HG02642 (cell line): ENCODE measurements at regions not wholly inside any gene's neighbourhood (a gene's known extent, or its start where the extent isn't known, plus 50 kb on each side); places are given as distances from the start of the nearest gene placed in this dataset.

Experiments
- ATAC-seq: cut with Tn5 transposase; IDR thresholded peaks from one replicate; pipeline ENCODE4 v1.9.1; 2021; ENCODE audit warnings: mild to moderate bottlenecking; ENCODE audit not compliant: unreplicated experiment, poor library complexity

DNA sequence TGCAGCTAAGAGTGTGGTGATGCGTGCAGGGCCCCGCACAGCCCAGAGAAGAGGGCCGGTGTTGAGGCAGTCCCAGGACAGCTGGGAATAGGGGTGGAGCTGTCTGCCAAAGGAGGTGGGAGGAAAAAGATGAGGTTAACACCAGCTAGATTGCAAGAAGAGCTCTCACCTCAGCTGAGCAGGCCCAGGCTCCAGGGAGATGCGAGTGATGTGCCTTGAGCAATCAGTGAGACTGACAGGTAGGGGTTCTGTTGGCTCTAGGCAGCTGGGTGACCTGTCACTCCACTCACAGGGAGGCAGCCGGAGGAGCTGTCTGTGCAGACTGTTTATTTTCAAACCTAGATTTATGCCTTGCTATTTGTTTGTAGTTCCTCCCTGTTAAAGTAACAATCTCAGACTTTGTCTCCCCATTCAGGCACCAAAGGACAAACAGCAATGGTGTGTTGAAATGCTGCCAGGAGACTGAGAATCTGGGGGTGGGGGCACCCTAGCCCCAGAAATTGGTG is 205.1 kb upstream of the CXCL12 start:
- no peak for ATAC-seq

DNA sequence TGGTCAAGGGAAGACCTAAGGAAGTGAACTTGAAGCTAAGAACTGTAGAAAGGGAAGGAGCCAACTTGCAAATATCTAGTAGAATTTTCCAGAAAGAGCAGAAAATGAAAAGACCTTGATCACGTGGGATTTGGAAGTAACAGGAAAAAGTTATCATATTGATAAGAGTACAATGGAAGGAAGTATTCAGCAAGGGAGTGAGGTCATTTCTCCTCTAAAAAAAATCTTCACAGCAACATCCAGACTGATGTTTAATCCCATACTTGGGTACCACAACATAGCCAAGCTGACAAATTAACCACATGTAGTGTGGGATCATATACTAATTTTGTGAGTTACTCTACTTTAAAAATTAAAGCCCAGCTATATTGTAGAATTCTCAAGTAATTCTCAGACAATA is 207.0 kb upstream of the CXCL12 start:
- ATAC-seq = no peak

DNA sequence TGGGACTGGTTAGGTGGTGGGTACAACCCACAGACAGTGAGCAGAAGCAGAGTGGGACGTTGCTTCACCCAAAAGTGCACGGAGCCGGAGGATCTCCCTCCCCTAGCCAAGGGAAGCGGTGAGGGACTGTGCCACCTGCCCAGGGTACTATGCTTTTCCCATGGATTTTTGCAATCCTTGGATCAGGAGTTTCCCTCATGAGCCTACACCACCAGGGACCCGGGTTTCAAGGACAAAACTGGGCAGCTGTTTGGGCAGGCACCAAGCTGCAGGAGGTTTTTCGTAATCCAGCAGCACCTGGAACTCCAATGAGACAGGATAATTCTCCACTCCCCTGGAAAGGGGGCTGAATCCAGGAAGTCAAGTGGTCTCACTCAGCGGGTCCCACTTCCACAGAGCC is 209.1 kb upstream of the CXCL12 start:
- ATAC-seq = no peak

DNA sequence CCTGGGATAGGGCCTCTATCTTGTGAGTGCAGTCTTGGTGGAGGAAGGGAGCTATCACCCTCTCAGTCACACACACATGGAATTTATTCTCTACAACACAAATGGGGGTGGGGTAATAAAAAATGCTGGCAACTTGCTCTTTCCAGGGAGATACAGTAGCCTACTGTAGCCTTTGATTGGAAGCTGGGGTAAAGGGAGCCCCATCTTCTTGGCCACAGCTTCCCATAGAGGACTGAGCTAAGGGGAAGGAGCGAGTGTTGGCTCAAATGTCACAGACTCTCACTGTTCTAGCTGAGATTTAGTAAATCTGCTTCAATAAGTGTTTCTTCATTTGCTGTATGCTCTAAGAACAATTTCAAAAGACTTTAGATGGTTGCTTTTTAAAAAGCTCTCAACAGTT is 222.2 kb upstream of the CXCL12 start:
- ATAC-seq = no peak

DNA sequence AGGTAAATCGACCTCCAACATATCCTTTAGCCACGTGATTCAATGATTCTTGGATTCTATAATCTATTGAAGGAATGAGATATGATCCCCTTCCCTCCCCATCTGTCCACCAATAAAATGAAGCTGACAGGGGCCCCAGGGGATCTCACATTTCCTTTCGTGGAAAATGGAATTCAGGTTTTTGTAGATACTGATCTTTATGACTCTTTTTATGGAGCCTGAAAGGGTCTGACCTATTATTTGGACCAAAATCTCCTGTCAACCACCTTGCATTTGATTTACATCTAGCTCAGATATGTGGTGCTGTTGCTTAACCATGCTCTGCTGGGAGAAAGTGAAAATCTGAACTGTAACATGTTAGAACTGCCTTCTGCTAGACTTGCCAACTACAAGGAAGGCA is 234.0 kb upstream of the CXCL12 start:
- ATAC-seq = no peak

DNA sequence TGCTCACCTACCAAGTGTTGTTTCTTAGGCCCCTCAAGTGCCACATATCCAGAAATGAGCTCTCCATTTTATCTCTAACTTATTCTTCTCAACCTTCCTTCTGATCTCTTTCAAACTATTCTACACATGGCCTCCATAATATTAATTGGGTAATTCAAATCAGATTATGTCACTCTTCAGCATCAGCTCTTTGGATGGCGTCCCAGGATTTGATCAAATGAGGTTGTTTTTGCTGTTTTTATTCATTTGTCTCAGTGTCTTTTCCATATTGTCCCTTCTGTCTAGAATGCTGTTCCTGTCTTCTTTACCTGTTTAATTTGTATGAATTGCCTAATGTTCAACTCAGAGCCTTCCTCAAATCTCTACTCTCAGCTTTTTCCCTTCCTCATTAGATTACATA is 234.6 kb upstream of the CXCL12 start:
- ATAC-seq = no peak

DNA sequence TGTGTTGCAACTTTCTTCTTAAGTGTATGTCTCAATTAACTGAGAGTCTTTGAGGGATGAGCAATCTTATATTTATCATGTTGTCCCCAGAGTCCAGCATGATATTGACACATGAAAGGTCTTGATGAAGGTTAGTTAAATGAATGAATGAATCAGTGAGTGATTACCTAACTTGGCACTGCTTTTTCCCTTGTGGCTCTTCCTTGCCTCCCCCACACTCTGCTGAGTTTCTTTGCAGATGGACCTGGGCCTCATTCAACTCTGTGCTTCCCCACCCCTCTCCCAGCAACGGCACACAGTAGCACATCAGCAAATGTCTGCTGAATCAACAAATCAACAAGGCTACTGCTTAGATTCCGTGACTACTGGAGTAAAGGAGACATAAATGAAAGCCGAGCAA is 235.1 kb upstream of the CXCL12 start:
- ATAC-seq = no peak

DNA sequence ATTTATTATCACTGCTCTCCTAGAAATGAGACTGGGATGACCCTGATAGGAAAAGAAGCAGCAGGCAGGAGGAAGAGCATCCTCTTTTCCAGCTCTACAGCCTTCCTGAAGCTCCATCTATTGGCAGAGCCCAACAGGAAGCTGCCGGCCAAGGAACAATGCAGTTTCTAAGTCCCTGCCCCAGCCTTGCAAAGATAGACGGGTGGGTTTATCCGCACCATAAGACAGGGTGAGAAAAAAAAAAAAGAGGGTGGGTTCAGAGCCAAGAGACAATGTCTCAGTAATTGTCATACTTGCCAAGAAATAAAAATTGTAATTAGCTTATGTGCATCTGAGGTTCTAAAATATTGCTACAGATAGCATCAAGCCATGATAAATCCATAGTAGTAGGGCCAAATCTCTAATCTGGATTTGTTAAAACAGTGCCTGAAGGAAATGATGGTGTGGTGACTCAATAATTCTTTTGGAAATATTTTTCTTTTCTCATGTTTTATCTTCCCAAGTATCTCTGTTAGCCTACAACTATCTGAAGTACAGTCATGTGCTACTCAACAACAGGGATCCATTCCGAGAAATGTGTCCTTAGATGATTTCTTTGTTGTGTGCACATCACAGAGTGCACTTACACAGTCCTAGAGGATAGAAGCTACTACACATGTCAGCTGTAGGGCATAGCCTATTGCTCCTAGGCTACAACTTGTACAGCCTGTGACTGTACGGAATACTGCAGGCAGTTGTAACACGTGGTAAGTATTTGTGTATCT is 242.9 kb upstream of the CXCL12 start:
- no peak for ATAC-seq

DNA sequence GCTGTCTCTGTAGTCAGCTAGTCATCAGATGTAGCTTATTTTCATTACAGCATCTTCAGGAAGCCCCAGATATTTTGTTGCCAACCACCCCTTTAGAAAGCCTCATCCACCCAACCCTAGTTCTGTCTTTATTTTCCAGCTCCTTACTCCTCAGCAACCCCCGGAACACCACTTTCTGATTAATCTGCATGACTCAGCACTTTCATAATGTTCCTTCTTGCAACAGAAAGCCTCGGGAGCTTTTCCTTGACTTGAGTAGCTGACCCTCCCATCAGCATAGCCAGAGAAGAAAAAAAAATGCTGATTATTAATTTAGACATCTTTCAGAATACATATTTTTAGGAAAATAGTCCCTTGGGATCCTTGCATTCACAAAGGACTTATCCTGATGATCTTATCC is 244.0 kb upstream of the CXCL12 start:
- no peak for ATAC-seq

DNA sequence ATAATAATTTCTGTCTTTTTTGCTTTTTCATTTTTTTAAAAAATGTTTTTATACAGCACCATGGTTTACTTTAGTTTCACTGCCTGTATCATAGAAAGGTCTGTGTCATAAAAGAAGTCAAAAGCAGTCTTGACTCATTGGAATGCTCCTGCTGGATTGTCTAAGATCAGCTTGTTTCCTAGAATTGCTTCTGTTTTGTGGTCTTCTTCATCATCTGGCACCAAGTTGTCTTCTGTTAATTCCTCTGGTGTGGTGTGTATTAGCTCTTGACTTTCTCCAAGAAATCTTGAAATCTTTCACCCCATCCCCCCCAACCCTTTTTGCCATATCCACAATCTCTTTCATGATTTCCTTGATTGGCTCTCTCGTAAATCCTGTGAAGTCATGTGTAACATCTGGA is 250.3 kb upstream of the CXCL12 start:
- no peak for ATAC-seq

DNA sequence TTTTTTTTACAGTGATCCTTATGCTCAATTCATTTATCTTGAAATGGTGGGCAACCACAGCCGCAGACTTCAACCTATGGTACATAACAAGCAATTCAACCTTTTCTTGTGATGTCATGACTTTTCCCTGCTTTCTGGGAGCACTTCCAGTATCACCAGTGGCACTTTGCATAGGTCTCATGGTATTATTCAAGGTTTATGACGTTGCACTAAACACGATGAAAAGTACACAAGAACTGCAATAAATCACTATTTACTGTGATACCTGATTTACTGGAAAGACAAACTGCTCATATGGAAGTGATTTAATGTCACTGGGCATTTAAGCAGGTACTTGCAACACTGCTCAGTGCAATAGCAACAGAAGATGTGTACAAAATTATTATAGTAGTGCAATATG is 251.7 kb upstream of the CXCL12 start:
- no peak for ATAC-seq

DNA sequence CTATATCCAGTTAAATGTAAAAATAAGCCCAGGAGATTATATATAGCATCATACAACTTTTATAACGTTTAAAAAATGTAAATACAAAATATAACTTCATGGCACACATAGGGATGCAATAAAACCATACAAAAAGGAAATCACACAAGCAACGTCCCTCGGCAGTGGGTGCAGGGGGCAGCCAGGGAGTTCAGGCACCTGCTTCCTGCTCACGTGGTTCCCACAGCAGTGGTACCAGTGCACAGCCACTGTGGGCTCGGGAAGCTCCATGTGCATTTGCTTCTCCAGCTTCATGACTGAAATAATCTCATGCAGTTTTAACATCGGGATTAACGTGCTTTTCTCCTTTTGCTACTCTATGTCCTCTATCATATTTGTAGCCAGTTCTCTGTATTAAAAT is 255.5 kb upstream of the CXCL12 start:
- ATAC-seq = no peak

DNA sequence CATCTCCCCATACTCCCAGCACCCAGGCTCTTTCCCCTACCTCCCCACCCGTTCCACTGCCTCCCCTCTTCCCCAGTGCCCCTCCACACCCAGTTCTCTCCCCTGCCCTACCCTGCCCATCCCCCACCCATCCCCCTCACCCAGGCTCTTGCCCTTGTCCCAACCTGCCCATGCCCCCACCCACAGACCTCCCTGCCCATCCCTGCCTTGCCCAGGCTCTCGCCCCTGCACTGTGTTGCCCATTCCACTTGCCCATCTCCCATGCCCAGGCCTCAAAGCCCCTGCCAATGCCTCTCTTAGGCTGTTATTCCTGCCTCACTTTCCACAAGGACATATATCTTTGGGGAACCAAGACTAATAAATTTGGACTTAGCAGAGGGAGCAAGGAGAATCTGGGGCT is 262.6 kb upstream of the CXCL12 start:
- no peak for ATAC-seq

DNA sequence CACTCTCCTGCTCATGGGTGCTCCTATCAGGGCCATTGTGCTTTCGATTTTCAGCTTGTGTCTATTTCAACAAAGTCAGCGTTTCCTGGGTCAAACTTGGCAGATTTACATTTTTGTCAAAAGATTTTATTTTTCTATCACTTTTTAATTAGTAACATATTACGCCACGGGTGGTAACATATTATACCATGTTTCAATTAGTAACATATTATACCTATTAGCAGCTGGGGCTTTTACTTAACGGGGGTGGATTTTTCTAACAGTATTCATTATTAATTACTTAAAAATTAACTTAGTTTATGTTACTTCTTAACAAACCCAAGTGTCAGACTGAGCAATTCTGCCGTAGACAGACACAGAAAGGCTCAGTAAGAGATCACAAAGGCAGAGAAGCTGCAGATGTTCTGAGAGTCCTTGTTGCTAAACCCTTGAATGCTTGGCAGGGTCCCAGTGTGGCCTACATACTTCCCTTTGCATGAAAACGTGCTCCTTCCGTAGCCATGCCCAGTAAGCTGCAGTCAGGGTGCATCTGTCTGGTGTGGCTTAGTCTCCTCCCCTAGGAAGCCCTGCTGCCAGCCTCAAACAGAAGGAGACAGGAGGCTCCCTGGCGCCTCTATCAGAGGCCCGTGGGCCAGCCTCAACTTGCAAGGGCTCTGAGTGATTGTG is 263.1 kb upstream of the CXCL12 start:
- ATAC-seq = peak; percentile 83

DNA sequence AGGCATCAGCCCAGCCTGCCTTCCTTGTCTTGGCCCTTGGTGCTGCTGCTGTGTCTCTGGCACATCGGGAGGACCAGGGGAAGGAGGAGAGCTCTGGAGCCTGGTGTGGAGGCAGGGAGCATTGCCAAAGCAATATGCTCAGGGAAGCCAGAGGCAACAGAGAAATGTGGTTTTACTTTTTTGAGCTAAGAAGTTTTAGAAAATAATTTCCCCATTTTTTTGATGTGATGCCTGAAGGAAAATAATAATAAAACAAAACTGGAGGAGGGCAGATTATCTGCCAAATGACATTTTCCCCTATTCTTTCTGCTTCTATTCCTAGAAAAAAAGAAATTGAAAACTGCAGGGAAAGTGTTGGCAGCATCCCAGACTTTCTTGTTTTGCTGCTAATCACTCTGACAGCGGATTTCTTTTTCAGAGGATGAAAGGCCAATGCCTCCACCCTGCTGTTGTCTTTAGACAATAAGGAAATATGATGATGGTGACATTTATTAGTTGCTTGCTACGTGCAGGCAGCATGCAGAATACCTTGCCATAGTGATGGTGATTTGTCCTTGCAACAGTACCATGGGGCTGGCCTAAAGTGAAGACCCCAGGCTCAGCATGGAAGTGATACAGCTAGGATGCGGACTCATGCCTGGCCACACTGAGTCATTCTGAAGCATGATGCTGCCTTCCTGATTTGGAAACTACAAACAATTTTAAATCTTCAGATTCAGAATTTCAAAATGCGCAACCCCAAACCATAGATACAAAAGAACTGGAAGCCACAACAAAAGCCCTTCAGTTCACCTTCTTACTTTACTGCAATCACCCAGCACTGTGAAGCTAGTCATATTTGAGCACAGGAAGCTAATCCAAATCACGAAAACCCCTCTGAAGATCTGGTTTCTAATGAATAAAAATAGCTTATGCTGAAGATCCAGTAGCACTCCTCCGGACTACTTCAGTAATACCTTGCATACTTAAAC is 260.2 kb upstream of the TMEM72 start:
- ATAC-seq = no peak

DNA sequence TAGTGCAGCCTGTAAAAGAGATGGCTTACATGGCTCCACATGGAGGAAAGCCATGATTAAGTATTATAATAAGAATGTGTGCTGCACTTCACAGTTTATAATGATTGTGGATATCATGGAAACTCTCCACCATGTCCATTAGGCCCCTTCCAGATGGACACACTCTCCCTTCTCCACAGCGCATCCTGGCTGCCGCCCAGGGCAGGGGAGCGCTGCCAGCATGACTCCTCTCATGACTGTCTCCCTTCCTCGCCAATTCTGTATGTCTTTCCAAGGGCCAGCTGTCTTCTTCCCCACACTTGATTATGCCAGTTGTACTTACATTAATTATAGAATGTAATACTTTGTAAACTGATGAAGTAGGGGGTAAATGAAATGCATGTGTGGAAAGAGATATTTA is 259.3 kb upstream of the TMEM72 start:
- ATAC-seq = no peak

DNA sequence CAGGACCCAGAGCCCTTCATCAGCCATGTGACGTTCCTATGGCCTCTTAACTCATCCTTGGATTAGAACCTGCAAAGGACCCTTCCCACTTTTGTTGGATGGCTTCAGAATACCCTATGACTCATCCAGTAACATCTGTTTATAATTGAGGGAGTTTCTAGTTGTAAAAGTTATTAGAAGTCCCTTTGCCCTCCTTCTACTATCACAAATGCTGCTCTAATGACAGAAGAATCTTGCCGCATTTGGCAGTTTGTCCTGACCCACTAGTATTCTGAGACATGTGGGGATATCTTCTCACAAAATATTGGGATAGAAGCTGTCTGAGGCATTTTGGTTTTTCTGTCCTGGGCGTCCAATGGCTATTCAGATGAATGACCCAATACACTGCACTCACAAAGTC is 251.8 kb upstream of the TMEM72 start:
- no peak for ATAC-seq

DNA sequence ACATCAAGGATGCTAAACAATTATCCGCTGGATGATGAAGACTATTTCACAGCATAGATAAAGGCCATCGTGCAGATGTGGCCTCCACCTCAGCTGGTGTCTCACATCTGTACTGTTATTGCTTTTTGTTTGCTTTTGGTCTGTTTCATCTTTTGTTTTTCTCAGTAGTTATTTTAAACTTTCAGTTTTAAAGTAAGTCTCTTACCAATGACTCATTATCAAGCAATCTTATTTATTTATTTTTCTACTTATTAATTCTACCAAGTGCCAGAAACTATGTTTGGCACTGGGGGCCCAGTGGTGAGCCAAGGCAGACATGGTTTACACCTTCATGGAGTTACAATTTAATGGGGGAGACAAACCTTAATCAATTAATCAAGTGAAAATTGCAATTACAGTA is 250.9 kb upstream of the TMEM72 start:
- ATAC-seq = no peak

DNA sequence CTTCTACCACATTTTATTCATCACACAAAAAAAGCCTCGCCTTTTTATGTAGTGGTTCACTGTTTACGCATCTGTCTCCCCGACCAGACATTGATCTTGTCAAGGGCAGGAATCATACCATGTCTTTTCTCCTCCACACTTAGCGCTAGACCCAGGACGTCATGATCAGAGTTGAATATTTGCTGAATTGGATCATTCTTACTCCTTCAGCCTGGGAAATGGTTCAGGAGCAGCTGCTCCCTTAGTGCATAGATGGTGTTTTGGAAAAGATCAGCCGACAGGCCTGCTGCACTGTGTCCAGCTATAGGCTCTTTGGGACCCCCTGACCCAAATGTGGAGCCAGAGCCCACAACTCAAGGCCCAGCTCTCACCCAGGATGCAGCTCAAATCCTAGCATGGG is 249.1 kb upstream of the TMEM72 start:
- ATAC-seq = no peak

DNA sequence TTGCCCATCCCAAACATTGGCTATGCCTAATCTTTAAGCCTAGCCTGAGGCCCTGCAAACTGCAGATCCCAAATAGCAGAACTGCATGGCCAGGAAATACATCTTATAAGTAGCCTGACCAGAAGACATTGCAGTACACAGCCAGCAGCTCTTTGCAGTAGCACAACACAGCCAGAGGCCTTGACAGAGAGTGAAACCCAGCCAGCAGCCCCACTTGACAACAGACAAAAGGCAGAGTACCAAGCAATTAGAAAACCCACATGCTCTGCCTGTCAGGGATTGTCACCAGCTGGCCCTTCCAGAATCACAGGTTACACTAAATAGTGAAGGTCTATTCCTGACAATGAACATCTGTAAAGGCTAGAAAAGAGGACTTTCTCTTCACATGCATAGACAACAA is 242.8 kb upstream of the TMEM72 start:
- ATAC-seq = no peak

DNA sequence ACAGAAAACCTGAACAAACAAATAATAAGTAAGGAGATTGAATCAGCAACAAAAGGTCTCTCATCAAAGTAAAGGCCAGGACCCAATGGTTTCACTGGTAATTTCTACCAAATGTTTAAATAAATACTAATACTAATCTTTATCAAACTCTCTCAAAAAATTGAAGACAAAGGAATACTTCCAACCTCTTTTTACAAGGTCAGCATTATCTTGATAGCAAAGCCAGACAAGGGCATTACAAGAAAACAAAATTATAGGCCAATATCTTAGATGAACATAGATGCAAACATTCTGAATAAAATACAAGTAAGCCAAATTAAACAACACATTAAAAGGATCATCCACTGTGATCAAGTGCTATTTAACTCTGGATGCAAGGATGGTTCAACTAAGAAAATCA is 239.8 kb upstream of the TMEM72 start:
- no peak for ATAC-seq
